ENCODE measurements at regions not wholly inside any gene's neighbourhood (a gene's known extent, or its start where the extent isn't known, plus 50 kb on each side); places are given as distances from the start of the nearest gene placed in this dataset.

DNA sequence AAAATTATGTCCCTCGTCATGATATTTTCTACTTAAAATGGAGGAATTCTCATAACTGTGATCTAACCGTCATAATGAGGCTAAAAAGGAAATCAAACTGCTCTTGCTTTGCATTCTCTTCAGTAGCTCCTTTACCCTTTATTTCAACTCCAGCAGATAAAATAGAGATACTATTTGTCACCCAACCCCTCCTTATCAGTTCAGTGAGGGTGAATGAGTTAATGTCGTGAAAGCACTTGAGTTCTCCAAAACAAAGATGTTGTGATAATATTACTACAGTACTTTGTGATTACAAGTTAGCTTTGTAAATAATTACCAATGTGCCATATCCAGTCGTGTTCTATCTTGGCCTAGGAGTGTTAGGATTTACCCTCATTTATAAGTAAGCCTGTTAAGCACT is 63.4 kb upstream of the ANKRD28 start:
- H3K27me3 ChIP-seq = no peaks in the 10 kb centered on the region
- WGBS, 3 donors = 40 to 48% (median 42%) methylated on average over 4 of the region's 4 CpGs
- H3K9me3 ChIP-seq = no peaks in the 10 kb centered on the region
- no peaks in the 10 kb centered on the region for H3K4me1 ChIP-seq (ENCODE audit: insufficient read depth)
- no peak overlapping the region for H3K4me3 ChIP-seq
- no peaks in the 10 kb centered on the region for H3K36me3 ChIP-seq
- DNase-seq = no peak
- peak overlapping the region in 1 of 2 donors; percentile 76 for H3K27ac ChIP-seq
- TF ChIP-seq POLR2A (IDR thresholded peaks at IDR 0.05) = no peak
- intact Hi-C loops (cut with DNase I) = no loop called here

GRCh38 chr3:15872807-15873206 is 75.0 kb upstream of the ANKRD28 start:
- no peaks in the 10 kb centered on the region for H3K36me3 ChIP-seq
- no peak overlapping the region for H3K27ac ChIP-seq
- no peak for TF ChIP-seq EP300 (IDR thresholded peaks at IDR 0.05)
- no peak for TF ChIP-seq POLR2A (IDR thresholded peaks at IDR 0.05)
- TF ChIP-seq, protein P1, sequence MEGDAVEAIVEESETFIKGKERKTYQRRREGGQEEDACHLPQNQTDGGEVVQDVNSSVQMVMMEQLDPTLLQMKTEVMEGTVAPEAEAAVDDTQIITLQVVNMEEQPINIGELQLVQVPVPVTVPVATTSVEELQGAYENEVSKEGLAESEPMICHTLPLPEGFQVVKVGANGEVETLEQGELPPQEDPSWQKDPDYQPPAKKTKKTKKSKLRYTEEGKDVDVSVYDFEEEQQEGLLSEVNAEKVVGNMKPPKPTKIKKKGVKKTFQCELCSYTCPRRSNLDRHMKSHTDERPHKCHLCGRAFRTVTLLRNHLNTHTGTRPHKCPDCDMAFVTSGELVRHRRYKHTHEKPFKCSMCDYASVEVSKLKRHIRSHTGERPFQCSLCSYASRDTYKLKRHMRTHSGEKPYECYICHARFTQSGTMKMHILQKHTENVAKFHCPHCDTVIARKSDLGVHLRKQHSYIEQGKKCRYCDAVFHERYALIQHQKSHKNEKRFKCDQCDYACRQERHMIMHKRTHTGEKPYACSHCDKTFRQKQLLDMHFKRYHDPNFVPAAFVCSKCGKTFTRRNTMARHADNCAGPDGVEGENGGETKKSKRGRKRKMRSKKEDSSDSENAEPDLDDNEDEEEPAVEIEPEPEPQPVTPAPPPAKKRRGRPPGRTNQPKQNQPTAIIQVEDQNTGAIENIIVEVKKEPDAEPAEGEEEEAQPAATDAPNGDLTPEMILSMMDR (IDR thresholded peaks at IDR 0.05) = no peak
- intact Hi-C loops (cut with DNase I) = no loop called here
- 72 to 80% (median 73%) methylated on average over 1 of the region's 1 CpG for WGBS, 3 donors
- no peak overlapping the region for H3K4me3 ChIP-seq
- DNase-seq = no peak
- H3K27me3 ChIP-seq = no peaks in the 10 kb centered on the region
- no peaks in the 10 kb centered on the region for H3K9me3 ChIP-seq
- no peaks in the 10 kb centered on the region for H3K4me1 ChIP-seq (ENCODE audit: insufficient read depth)

DNA sequence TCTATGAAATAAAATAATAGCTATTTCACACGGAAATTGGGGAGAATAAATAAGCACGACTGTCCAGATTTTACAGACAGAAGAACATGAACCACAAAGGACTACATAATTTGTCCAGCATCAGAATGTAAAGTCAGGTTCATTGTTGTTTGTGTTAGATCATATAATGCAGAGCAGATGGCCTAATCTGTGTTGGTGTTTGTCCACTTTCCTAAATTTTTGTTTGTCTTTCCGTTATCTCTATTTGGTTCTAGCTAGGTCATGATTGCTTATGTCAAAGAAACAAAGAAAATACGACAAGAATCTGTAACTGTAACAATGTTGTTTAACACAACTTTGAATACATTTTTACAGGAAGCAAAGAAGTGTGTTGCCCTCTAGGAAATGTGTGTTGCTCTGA is 75.6 kb upstream of the ANKRD28 start:
- Histone ChIP-seq H3K4me3 (no peak overlapping the region), H3K4me1 (ENCODE audit: insufficient read depth) (no peaks in the 10 kb centered on the region), H3K9me3 (no peaks in the 10 kb centered on the region), H3K27me3 (no peaks in the 10 kb centered on the region), H3K27ac (no peak overlapping the region), H3K36me3 (no peaks in the 10 kb centered on the region)
- intact Hi-C loops (cut with DNase I) = no loop called here
- DNase-seq = no peak
- 23 to 39% (median 30%) methylated on average over 4 of the region's 4 CpGs for WGBS, 3 donors
- no peak for TF ChIP-seq POLR2A (IDR thresholded peaks at IDR 0.05)
- TF ChIP-seq EP300 (IDR thresholded peaks at IDR 0.05) = no peak
- TF ChIP-seq, protein P1 (IDR thresholded peaks at IDR 0.05) = no peak

GRCh38 chr3:15875016-15875689 is 77.4 kb upstream of the ANKRD28 start:
- intact Hi-C loops (cut with DNase I) = no loop called here
- WGBS, 3 donors = 8 to 30% (median 24%) methylated on average over 1 of the region's 1 CpG
- Histone ChIP-seq H3K4me3 (no peak overlapping the region), H3K36me3 (no peaks in the 10 kb centered on the region), H3K27me3 (no peaks in the 10 kb centered on the region), H3K9me3 (no peaks in the 10 kb centered on the region), H3K4me1 (ENCODE audit: insufficient read depth) (no peaks in the 10 kb centered on the region), H3K27ac (no peak overlapping the region)
- no peak for DNase-seq
- TF ChIP-seq, protein P1 (IDR thresholded peaks at IDR 0.05) = no peak
- no peak for TF ChIP-seq POLR2A (IDR thresholded peaks at IDR 0.05)
- no peak for TF ChIP-seq EP300 (IDR thresholded peaks at IDR 0.05)

DNA sequence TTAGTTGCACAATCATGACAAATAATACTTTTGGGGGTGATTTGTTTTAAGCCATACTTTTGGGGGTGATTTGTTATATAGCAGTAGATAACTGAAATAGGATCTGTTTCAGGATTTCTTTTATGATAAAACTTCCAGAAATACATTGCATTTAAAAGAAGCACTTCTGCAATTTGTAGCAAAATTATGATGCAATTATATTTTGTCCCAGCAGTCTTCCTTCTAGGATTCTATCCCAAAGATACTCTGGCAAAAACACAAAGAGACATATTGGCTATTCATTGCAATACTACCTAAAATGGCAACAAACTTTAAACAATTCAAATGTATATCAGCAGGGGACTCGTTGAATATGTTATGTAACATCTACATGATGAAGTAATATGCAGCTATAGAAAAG is 78.9 kb upstream of the ANKRD28 start:
- 83 to 94% (median 88%) methylated on average over 1 of the region's 1 CpG for WGBS, 3 donors
- Histone ChIP-seq H3K27me3 (no peaks in the 10 kb centered on the region), H3K4me1 (ENCODE audit: insufficient read depth) (no peaks in the 10 kb centered on the region), H3K27ac (no peak overlapping the region), H3K9me3 (no peaks in the 10 kb centered on the region), H3K4me3 (no peak overlapping the region), H3K36me3 (no peaks in the 10 kb centered on the region)
- intact Hi-C loops (cut with DNase I) = no loop called here
- TF ChIP-seq EP300 (IDR thresholded peaks at IDR 0.05) (no peak), POLR2A (IDR thresholded peaks at IDR 0.05) (no peak)
- DNase-seq = no peak
